HEK293 (cell line): ENCODE measurements at regions not wholly inside any gene's neighbourhood (a gene's known extent, or its start where the extent isn't known, plus 50 kb on each side); places are given as distances from the start of the nearest gene placed in this dataset.

Experiments used
- CTCF ChIA-PET: fragments of 350-600 bp; formaldehyde crosslinking; extraction: SDS; loops from one replicate; lab custom pipeline; 2021; ENCODE audit warnings: antibody characterized with exemption; lab: Yijun Ruan, JAX
- POLR2A ChIA-PET: fragments of 300-600 bp; formaldehyde crosslinking; extraction: SDS; loops from one replicate; lab custom pipeline; 2020; ENCODE audit warnings: antibody characterized with exemption, inconsistent platforms; lab: Yijun Ruan, JAX
- H3K27ac ChIP-seq: fragments of 200-500 bp; sonication (Bioruptor generic); 2 replicates; pipeline ENCODE4 v1.5.1; 2014; ENCODE audit warnings: low read depth, low read length, control low read depth, inconsistent platforms; ENCODE audit errors: extremely low read depth
- H3K36me3 ChIP-seq, 2 experiments: fragments of 200-500 bp in 1 of 2; sonication (Bioruptor generic) in 1 of 2; 1 replicate in 1 of 2; 2 replicates in 1 of 2; pipeline ENCODE4 v1.5.1; 2014 to 2017; ENCODE audit warnings: inconsistent platforms in 2 of 2, low read length in 2 of 2; ENCODE audit not compliant: control insufficient read depth in 2 of 2, insufficient read depth in 1 of 2
- H3K4me1 ChIP-seq: fragments of 200-500 bp; sonication (Bioruptor generic); 2 replicates; pipeline ENCODE4 v1.5.1; 2014; ENCODE audit warnings: mild to moderate bottlenecking, low read length, inconsistent platforms; ENCODE audit not compliant: control insufficient read depth, insufficient read depth
- H3K4me3 ChIP-seq: 2 replicates; pipeline ENCODE4 v1.5.1; 2011; ENCODE audit warnings: low read depth, mild to moderate bottlenecking, control low read depth, low read length, moderate library complexity
- H3K9me3 ChIP-seq: fragments of 200-500 bp; sonication (Bioruptor generic); 2 replicates; pipeline ENCODE4 v1.5.1; 2014; ENCODE audit warnings: low read depth, low read length, inconsistent platforms; ENCODE audit not compliant: control insufficient read depth, insufficient read depth
- HOXC10 ChIP-seq: sonication (generic); formaldehyde crosslinking; IDR thresholded peaks from 2 replicates; pipeline ENCODE4 v1.8.1; 2023; ENCODE audit warnings: mild to moderate bottlenecking, missing genetic modification reagents
- KLF1 ChIP-seq: fragments of 450-650 bp; formaldehyde crosslinking; IDR thresholded peaks from 2 replicates; pipeline ENCODE4 v1.5.1; 2016; ENCODE audit warnings: missing biosample characterization, missing genetic modification characterization
- MYNN ChIP-seq: fragments of 450-650 bp; formaldehyde crosslinking; IDR thresholded peaks from 2 replicates; pipeline ENCODE4 v1.5.1; 2016; ENCODE audit warnings: missing biosample characterization, missing genetic modification characterization, borderline replicate concordance
- PRDM10 ChIP-seq: fragments of 450-650 bp; formaldehyde crosslinking; IDR thresholded peaks from 2 replicates; pipeline ENCODE4 v1.5.1; 2016; ENCODE audit warnings: missing biosample characterization, missing genetic modification characterization
- SETDB1 ChIP-seq: IDR thresholded peaks from one replicate; pipeline ENCODE4 v1.6.1; 2017; ENCODE audit warnings: mild to moderate bottlenecking, low read length, moderate library complexity, mixed read lengths; ENCODE audit not compliant: insufficient read length
- SP3 ChIP-seq: fragments of 450-650 bp; formaldehyde crosslinking; IDR thresholded peaks from 2 replicates; pipeline ENCODE4 v1.5.1; 2016; ENCODE audit warnings: missing biosample characterization, missing genetic modification characterization
- YY2 ChIP-seq: fragments of 450-650 bp; formaldehyde crosslinking; IDR thresholded peaks from 2 replicates; pipeline ENCODE4 v1.5.1; 2016; ENCODE audit warnings: missing biosample characterization, missing genetic modification characterization
- ZBTB8A ChIP-seq: fragments of 450-650 bp; formaldehyde crosslinking; IDR thresholded peaks from 2 replicates; pipeline ENCODE4 v1.5.1; 2016; ENCODE audit warnings: missing biosample characterization, missing genetic modification characterization
- ZIC2 ChIP-seq: fragments of 450-650 bp; formaldehyde crosslinking; IDR thresholded peaks from 2 replicates; pipeline ENCODE4 v1.5.1; 2016; ENCODE audit warnings: missing biosample characterization, missing genetic modification characterization
- ZNF140 ChIP-seq: fragments of 450-650 bp; formaldehyde crosslinking; IDR thresholded peaks from 2 replicates; pipeline ENCODE4 v1.5.1; 2016; ENCODE audit warnings: missing biosample characterization, missing genetic modification characterization
- ZNF2 ChIP-seq: fragments of 450-650 bp; formaldehyde crosslinking; IDR thresholded peaks from 2 replicates; pipeline ENCODE4 v1.5.1; 2016; ENCODE audit warnings: missing biosample characterization, missing genetic modification characterization
- ZNF239 ChIP-seq: fragments of 450-650 bp; formaldehyde crosslinking; IDR thresholded peaks from 2 replicates; pipeline ENCODE4 v1.5.1; 2016; ENCODE audit warnings: missing biosample characterization, missing genetic modification characterization
- ZNF24 ChIP-seq: fragments of 450-650 bp; formaldehyde crosslinking; IDR thresholded peaks from 2 replicates; pipeline ENCODE4 v1.5.1; 2016; ENCODE audit warnings: missing biosample characterization, missing genetic modification characterization
- ZNF544 ChIP-seq: fragments of 450-650 bp; formaldehyde crosslinking; IDR thresholded peaks from 2 replicates; pipeline ENCODE4 v1.5.0; 2017; ENCODE audit warnings: missing biosample characterization, missing genetic modification characterization
- ZNF639 ChIP-seq: fragments of 450-650 bp; formaldehyde crosslinking; IDR thresholded peaks from 2 replicates; pipeline ENCODE4 v1.5.1; 2016; ENCODE audit warnings: missing biosample characterization, missing genetic modification characterization
- ZNF670 ChIP-seq: fragments of 450-650 bp; formaldehyde crosslinking; IDR thresholded peaks from 2 replicates; pipeline ENCODE4 v1.5.1; 2016; ENCODE audit warnings: missing biosample characterization, missing genetic modification characterization, low read depth
- ZNF707 ChIP-seq: fragments of 450-650 bp; formaldehyde crosslinking; IDR thresholded peaks from 2 replicates; pipeline ENCODE4 v1.5.1; 2016; ENCODE audit warnings: missing biosample characterization, missing genetic modification characterization
- ZNF76 ChIP-seq: fragments of 450-650 bp; formaldehyde crosslinking; IDR thresholded peaks from 2 replicates; pipeline ENCODE4; 2016; ENCODE audit warnings: low read depth, missing biosample characterization, missing genetic modification characterization, borderline replicate concordance
- ZNF785 ChIP-seq: fragments of 450-650 bp; formaldehyde crosslinking; IDR thresholded peaks from 2 replicates; pipeline ENCODE4 v1.5.1; 2016; ENCODE audit warnings: missing biosample characterization, missing genetic modification characterization
- ZNF830 ChIP-seq: fragments of 450-650 bp; IDR thresholded peaks from 2 replicates; pipeline ENCODE4 v1.5.0; 2018; ENCODE audit warnings: missing biosample characterization, missing genetic modification characterization, low read depth, mild to moderate bottlenecking, moderate library complexity
- ZSCAN16 ChIP-seq: fragments of 450-650 bp; formaldehyde crosslinking; IDR thresholded peaks from 2 replicates; pipeline ENCODE4 v1.5.1; 2016; ENCODE audit warnings: missing biosample characterization, missing genetic modification characterization

- no peak overlapping the region for H3K4me3 ChIP-seq
- no peaks in the 10 kb centered on the region for H3K4me1 ChIP-seq
- ChIA-PET POLR2A (no interaction called here), CTCF (interaction anchor here (0.6 kb wide), 1 partner anchor 462 kb away, joined by 3 read pairs; no protein-coding TSS in a partner anchor)
- H3K27ac ChIP-seq: no peak overlapping the region
- H3K9me3 ChIP-seq: no peaks in the 10 kb centered on the region
- no peak for TF ChIP-seq ZNF544 (tag by site-specific recombination)
- TF ChIP-seq ZBTB8A (tag by site-specific recombination): no peak
- TF ChIP-seq ZIC2: 0 out of 2 replicates have a peak, but pooled peaks have one; percentile 9
- TF ChIP-seq ZNF639 (tag by site-specific recombination): no peak
- H3K36me3 ChIP-seq: no peaks in the 10 kb centered on the region
These were observed 171.0 kb downstream of the DHX15 start for GRCh38 chr4:24413311-24413784.

DNA sequence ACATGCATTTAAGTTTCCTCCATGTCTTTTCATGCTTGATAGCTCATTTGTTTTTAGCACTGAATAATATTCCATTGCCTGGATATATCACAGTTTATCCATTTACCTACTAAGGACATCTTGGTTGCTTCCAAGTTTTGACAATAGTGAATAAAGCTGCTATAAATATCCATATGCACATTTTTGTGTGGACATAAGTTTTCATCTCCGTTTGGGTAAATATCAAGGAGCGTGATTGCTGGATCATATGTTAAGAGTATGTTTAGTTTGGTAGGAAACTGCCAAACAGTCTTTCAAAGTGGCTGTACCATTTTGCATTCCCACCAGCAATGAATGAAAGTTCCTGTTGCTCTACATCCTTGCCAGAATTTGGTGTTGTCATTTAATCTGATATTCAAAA lies 172.5 kb downstream of the DHX15 start:
- Histone ChIP-seq H3K27ac (no peak overlapping the region), H3K36me3 (no peaks in the 10 kb centered on the region), H3K4me1 (no peaks in the 10 kb centered on the region), H3K9me3 (no peaks in the 10 kb centered on the region), H3K4me3 (no peak overlapping the region)
- TF ChIP-seq ZNF140: no peak
- no peak for TF ChIP-seq ZNF76
- no peak for TF ChIP-seq ZNF2
- no peak for TF ChIP-seq ZSCAN16 (tag by site-specific recombination)
- TF ChIP-seq PRDM10: no peak
- TF ChIP-seq ZNF707 (tag by site-specific recombination): no peak
- TF ChIP-seq ZNF785 (tag by site-specific recombination): no peak
- no peak for TF ChIP-seq SP3 (tag by site-specific recombination)
- TF ChIP-seq ZNF830 (tag by site-specific recombination): no peak
- TF ChIP-seq ZNF670 (tag by site-specific recombination): no peak
- no peak for TF ChIP-seq ZNF239 (tag by site-specific recombination)
- TF ChIP-seq SETDB1: no peak
- TF ChIP-seq KLF1 (tag by site-specific recombination): no peak
- TF ChIP-seq YY2: no peak
- TF ChIP-seq MYNN (tag by site-specific recombination): no peak
- no peak for TF ChIP-seq ZNF24 (tag by site-specific recombination)
- TF ChIP-seq HOXC10 (CRISPR knock-in tag): no peak
- ChIA-PET CTCF (no interaction called here), POLR2A (no interaction called here)
